Heart right ventricle (tissue), 16 donors: ENCODE measurements at regions not wholly inside any gene's neighbourhood (a gene's known extent, or its start where the extent isn't known, plus 50 kb on each side); places are given as distances from the start of the nearest gene placed in this dataset.
A peak's percentile ranks its signal among the peaks of the same experiment; 100 is the strongest.

Experiments
- ATAC-seq, 8 donors: fragments of 200-7000 bp; cut with Tn5 transposase; one replicate each; pipeline ENCODE4 v1.9.1; 2020; ENCODE audit warnings: mild to moderate bottlenecking in 8 of 8, moderate library complexity in 8 of 8, moderate number of reproducible peaks in 1 of 8
- DNase-seq, 2 donors: peaks; one replicate each; pipeline ENCODE4 v3.0.0-alpha.2; 2020
- H3K27ac ChIP-seq, 10 donors: fragments of 200-600 bp; sonication (generic) in 2 of 10; one replicate each; pipeline versions ENCODE4 v1.5.0 to v1.8.0; 2020 to 2022; ENCODE audit warnings: mild to moderate bottlenecking in 3 of 10
- H3K27me3 ChIP-seq, 7 donors: fragments of 200-600 bp; one replicate each; pipeline ENCODE4 v1.8.0; 2021 to 2022; ENCODE audit warnings: mild to moderate bottlenecking in 2 of 7
- H3K36me3 ChIP-seq, 9 donors: fragments of 200-600 bp; sonication (generic) in 1 of 9; one replicate each; pipeline versions ENCODE4 v1.5.0 to v1.8.0; 2020 to 2022; ENCODE audit warnings: mild to moderate bottlenecking in 2 of 9
- H3K4me1 ChIP-seq, 9 donors: fragments of 200-600 bp; sonication (generic) in 1 of 9; one replicate each; pipeline versions ENCODE4 v1.5.0 to v1.8.0; 2020 to 2022; ENCODE audit warnings: mild to moderate bottlenecking in 4 of 9
- H3K4me3 ChIP-seq, 10 donors: fragments of 200-600 bp; sonication (generic) in 2 of 10; one replicate each; pipeline versions ENCODE4 v1.5.0 to v1.8.0; 2020 to 2022; ENCODE audit warnings: mild to moderate bottlenecking in 7 of 10, moderate library complexity in 2 of 10
- H3K9me3 ChIP-seq, 11 donors: fragments of 200-600 bp in 10 of 11; sonication (generic) in 2 of 11; one replicate each; pipeline versions ENCODE4 v1.5.0 to v1.8.0; 2013 to 2022; ENCODE audit warnings: mild to moderate bottlenecking in 2 of 11, control low read depth in 1 of 11, moderate library complexity in 1 of 11
- CTCF ChIP-seq, 9 donors: fragments of 200-600 bp; sonication (generic) in 2 of 9; IDR thresholded peaks; one replicate each; pipeline versions ENCODE4 v1.5.0 to v1.8.0; 2021 to 2022; ENCODE audit warnings: antibody characterized with exemption in 9 of 9, mild to moderate bottlenecking in 5 of 9, moderate library complexity in 1 of 9
- WGBS, 2 donors: extraction: QIAGEN DNeasy Blood & Tissue Kit; methylation state at CpG; one replicate each; pipeline ENCODE4 v1.1.7; 2013; ENCODE audit warnings: inconsistent platforms in 1 of 2; 5-methylcytosine and 5-hydroxymethylcytosine counted together
- intact Hi-C, 10 donors: fragments of 100-400 bp; cut with DNase I; formaldehyde crosslinking; loops; one replicate each; pipeline versions ENCODE4 v1.11.1 to v1.14.2; 2022
- donor health status: Arrhythmogenic right ventricular cardiomyopathy.
- donor health status: ischemic (EF 13 %, LVEDD 7.1; RV severe dilation, severe dysfunction).
- donor health status: healthy with polysubstance abuse.
- donor health status: DM: no; HTN: yes; CAD: no.
- donor health status: DM: no; HTN: no; CAD: no.
- donor health status: ischemic (EF 25% LVEDD 6.9; RV normal size, moderate dysfunction).
- donor health status: ischemic (EF 25% LVEDD 5.7; RV mildly dilated, moderate dysfunction).
- donor health status: healthy.
- donor health status: DM: yes; HTN: yes; CAD: no.
- donor health status: Ischemic cardiomyopathy.
- donor health status: ischemic (EF 35%, LVEDD 5.7; RV mildly dilated, moderate dysfunction).
- donor health status: nonischemic (EF 11% LVEDD 7.7; RV severe dilation, severe dysfunction).
- donor health status: DM: yes; HTN: yes; CAD: no.
- donor health status: PGD.
- donor health status: ischemic (EF 29% LVEDD 5.4; RV normal size, mild dysfunction).
- donor health status: nonischemic (EF 23%, LVEDD 6.1; RV moderate dilation, normal function).

GRCh38 chr7:91327346-91327745, 63.1 kb downstream of the FZD1 start:
- no peak overlapping the region for H3K4me3 ChIP-seq
- 93 to 95% methylated on average over 2 of the region's 2 CpGs for WGBS, 2 donors
- DNase-seq (no peak), ATAC-seq (no peak)
- H3K36me3 ChIP-seq = no peaks in the 10 kb centered on the region
- H3K27me3 ChIP-seq = no peaks in the 10 kb centered on the region
- H3K4me1 ChIP-seq = peaks cover 0 to 43% (median 16%) of the 10 kb centered on the region in 9 donors
- peak overlapping the region in 1 of 10 donors; percentile 60 for H3K27ac ChIP-seq
- no peaks in the 10 kb centered on the region for H3K9me3 ChIP-seq
- intact Hi-C loops = no loop called here
- TF ChIP-seq CTCF (IDR thresholded peaks at IDR 0.05) = no peak

- Histone ChIP-seq H3K27ac (peak overlapping the region in 1 of 10 donors; percentile 45), H3K27me3 (no peaks in the 10 kb centered on the region), H3K36me3 (no peaks in the 10 kb centered on the region), H3K4me3 (no peak overlapping the region), H3K9me3 (no peaks in the 10 kb centered on the region), H3K4me1 (peaks cover 0 to 43% (median 16%) of the 10 kb centered on the region in 9 donors)
- DNase-seq (no peak), ATAC-seq (no peak)
- no peak for TF ChIP-seq CTCF (IDR thresholded peaks at IDR 0.05)
- intact Hi-C loops = no loop called here
Observed at GRCh38 chr7:91329571-91329970, 65.3 kb downstream of the FZD1 start.

- intact Hi-C loops = no loop called here
- H3K36me3 ChIP-seq = no peaks in the 10 kb centered on the region
- TF ChIP-seq CTCF (IDR thresholded peaks at IDR 0.05) = no peak
- DNase-seq (no peak), ATAC-seq (no peak)
- WGBS, 2 donors = 37 to 47% methylated on average over 2 of the region's 2 CpGs
- H3K4me1 ChIP-seq = peaks cover 0 to 42% (median 16%) of the 10 kb centered on the region in 9 donors
- no peaks in the 10 kb centered on the region for H3K27me3 ChIP-seq
- no peak overlapping the region for H3K4me3 ChIP-seq
- H3K27ac ChIP-seq = peak overlapping the region in 2 of 10 donors; percentile 13 to 45
- H3K9me3 ChIP-seq = no peaks in the 10 kb centered on the region
Observed at GRCh38 chr7:91330191-91330808, 66.1 kb downstream of the FZD1 start.

GRCh38 chr7:91330866-91331265, 66.6 kb downstream of the FZD1 start:
- DNase-seq (no peak), ATAC-seq (peak in 5 of 8 donors; percentile 46 to 69 (median 53))
- H3K4me3 ChIP-seq = no peak overlapping the region
- H3K9me3 ChIP-seq = no peaks in the 10 kb centered on the region
- H3K36me3 ChIP-seq = no peaks in the 10 kb centered on the region
- no peaks in the 10 kb centered on the region for H3K27me3 ChIP-seq
- WGBS, 2 donors = 62 to 74% methylated on average over 3 of the region's 3 CpGs
- peaks cover 0 to 36% (median 14%) of the 10 kb centered on the region in 9 donors for H3K4me1 ChIP-seq
- peak overlapping the region in 1 of 10 donors; percentile 21 for H3K27ac ChIP-seq
- no peak for TF ChIP-seq CTCF (IDR thresholded peaks at IDR 0.05)
- intact Hi-C loops = no loop called here
